HG02759 (cell line): ENCODE measurements at regions not wholly inside any gene's neighbourhood (a gene's known extent, or its start where the extent isn't known, plus 50 kb on each side); places are given as distances from the start of the nearest gene placed in this dataset.
"Not testable (repeated sequence)": the region's sequence is repeated elsewhere in the genome, so short reads cannot be mapped to it uniquely, and the experiment has no call there.

Experiments used
- ATAC-seq: cut with Tn5 transposase; IDR thresholded peaks from one replicate; pipeline ENCODE4 v1.9.1; 2021; ENCODE audit warnings: mild to moderate bottlenecking, moderate library complexity; ENCODE audit not compliant: unreplicated experiment

- no peak for ATAC-seq
Measured at GRCh38 chr2:187206471-187206870, 241.6 kb downstream of the CALCRL start.

GRCh38 chr2:187206071-187206470 is 242.0 kb downstream of the CALCRL start:
- ATAC-seq, result no peak

GRCh38 chr2:187198136-187198535 is 249.9 kb downstream of the CALCRL start:
- no peak for ATAC-seq

GRCh38 chr2:187194049-187194448 is 254.0 kb downstream of the CALCRL start:
- peak; percentile 89 for ATAC-seq

GRCh38 chr2:187188783-187189631 is 259.0 kb downstream of the CALCRL start:
- ATAC-seq, result no peak

GRCh38 chr2:187187519-187187918 is 260.5 kb downstream of the CALCRL start:
- no peak for ATAC-seq

- ATAC-seq, result no peak
Measured at GRCh38 chr2:187180529-187180928, 267.5 kb downstream of the CALCRL start.

- ATAC-seq, result not testable (repeated sequence)
Measured at GRCh38 chr2:187178876-187179275, 269.2 kb downstream of the CALCRL start.

GRCh38 chr2:187177253-187177652 is 270.8 kb downstream of the CALCRL start:
- ATAC-seq, result no peak

- no peak for ATAC-seq
Measured at GRCh38 chr2:187174582-187174981, 273.5 kb downstream of the CALCRL start.

GRCh38 chr2:187171318-187171717 is 276.7 kb downstream of the CALCRL start:
- no peak for ATAC-seq

GRCh38 chr2:187169864-187170263 is 278.2 kb downstream of the CALCRL start:
- ATAC-seq, result no peak

GRCh38 chr2:187168720-187169713 is 279.0 kb downstream of the CALCRL start:
- peak; percentile 65 for ATAC-seq

GRCh38 chr2:187167491-187167890 is 280.6 kb downstream of the CALCRL start:
- no peak for ATAC-seq

GRCh38 chr2:187165936-187166610 is 282.0 kb downstream of the CALCRL start:
- ATAC-seq, result no peak

- no peak for ATAC-seq
Measured at GRCh38 chr2:187158452-187158851, 289.6 kb downstream of the CALCRL start.

GRCh38 chr2:187157046-187157445 is 291.0 kb downstream of the CALCRL start:
- ATAC-seq, result no peak

- ATAC-seq, result no peak
Measured at GRCh38 chr2:187155476-187155875, 292.6 kb downstream of the CALCRL start.

GRCh38 chr2:187150670-187151069 is 297.4 kb downstream of the CALCRL start:
- ATAC-seq, result no peak

- ATAC-seq, result peak; percentile 73
Measured at GRCh38 chr2:187148059-187148714, 299.2 kb upstream of the ZSWIM2 start.
